ENCODE measurements at regions not wholly inside any gene's neighbourhood (a gene's known extent, or its start where the extent isn't known, plus 50 kb on each side); places are given as distances from the start of the nearest gene placed in this dataset.
"Not testable (repeated sequence)": the region's sequence is repeated elsewhere in the genome, so short reads cannot be mapped to it uniquely, and the experiment has no call there.

DNA sequence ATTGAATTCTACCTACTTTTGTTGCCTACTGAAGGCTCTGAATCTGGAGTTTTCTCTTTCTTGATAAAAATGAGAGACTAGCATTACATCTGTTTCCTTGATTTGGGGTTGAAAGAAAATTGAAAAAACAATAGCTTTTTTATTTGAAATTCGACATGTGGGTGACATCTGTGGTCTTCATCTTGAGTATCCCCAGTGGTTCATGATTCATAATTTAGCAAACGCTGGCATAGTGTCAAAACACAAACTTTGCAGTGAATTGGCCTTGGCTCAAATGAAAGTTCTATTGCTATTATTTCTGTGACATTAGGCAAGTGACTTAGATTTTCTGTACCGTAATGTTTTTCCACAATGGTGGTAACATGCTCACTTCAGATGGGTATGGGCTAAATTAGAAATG, 747.6 kb downstream of the PCDH7 start:
- Histone ChIP-seq H3K27ac (ENCODE audit: low read depth, low read length) (no peak overlapping the region), H3K27me3 (ENCODE audit: control insufficient read depth, insufficient read depth, low read length) (no peaks in the 10 kb centered on the region), H3K4me1 (ENCODE audit: control insufficient read depth, insufficient read depth, low read length) (no peaks in the 10 kb centered on the region), H3K9ac (ENCODE audit: low read length) (no peak overlapping the region), H3K9me3 (ENCODE audit: control insufficient read depth, insufficient read depth, low read depth, low read length) (no peaks in the 10 kb centered on the region), H3K36me3 (ENCODE audit: control insufficient read depth, insufficient read depth, low read length) (no peaks in the 10 kb centered on the region), H3K4me3 (ENCODE audit: low read depth, low read length) (no peak overlapping the region)

DNA sequence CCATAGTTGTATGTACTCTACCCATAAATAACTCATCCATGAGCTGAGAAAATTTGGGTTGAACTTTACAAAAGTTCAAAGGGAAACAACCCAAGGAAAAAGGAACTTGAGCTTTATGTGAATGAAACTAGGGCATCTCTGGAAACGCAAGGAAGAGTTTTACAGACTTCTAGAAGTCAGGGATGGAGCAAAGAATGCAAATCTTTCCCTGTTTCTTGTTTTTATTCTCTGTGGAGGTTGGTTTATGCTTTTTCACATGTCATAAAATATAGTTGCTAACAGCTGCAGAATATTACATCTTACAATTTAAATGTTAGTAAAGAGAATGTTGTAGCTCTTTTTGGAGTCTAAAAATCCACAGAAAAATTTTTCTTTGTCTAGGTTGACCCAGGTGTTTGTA, 754.1 kb downstream of the PCDH7 start:
- Histone ChIP-seq H3K4me1 (ENCODE audit: control insufficient read depth, insufficient read depth, low read length) (no peaks in the 10 kb centered on the region), H3K4me3 (ENCODE audit: low read depth, low read length) (no peak overlapping the region), H3K9me3 (ENCODE audit: control insufficient read depth, insufficient read depth, low read depth, low read length) (peaks cover 10% of the 10 kb centered on the region; the same call in 1 of the 2 replicates), H3K36me3 (ENCODE audit: control insufficient read depth, insufficient read depth, low read length) (no peaks in the 10 kb centered on the region), H3K9ac (ENCODE audit: low read length) (no peak overlapping the region), H3K27ac (ENCODE audit: low read depth, low read length) (no peak overlapping the region), H3K27me3 (ENCODE audit: control insufficient read depth, insufficient read depth, low read length) (no peaks in the 10 kb centered on the region)

DNA sequence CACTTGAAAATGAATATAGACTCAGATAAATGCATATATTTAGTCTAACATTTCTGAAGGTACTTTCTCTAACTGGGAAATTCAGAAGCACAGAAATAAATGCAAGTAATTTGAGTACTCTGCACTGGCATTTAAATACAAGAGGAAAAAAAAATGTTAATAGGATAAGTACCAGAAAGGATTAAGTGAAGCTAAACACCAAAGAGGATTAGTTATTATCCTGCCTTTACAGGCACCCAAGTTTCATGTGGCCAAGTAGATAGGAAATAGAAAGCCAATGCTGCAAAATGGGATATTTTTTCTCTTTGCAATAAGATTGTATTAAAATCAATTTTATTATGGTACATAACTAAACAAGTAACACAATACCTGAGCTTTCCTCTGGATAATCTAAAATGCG, 762.5 kb downstream of the PCDH7 start:
- H3K9ac ChIP-seq (ENCODE audit: low read length) = no peak overlapping the region
- no peak overlapping the region for H3K27ac ChIP-seq (ENCODE audit: low read depth, low read length)
- H3K9me3 ChIP-seq (ENCODE audit: control insufficient read depth, insufficient read depth, low read depth, low read length) = no peaks in the 10 kb centered on the region
- H3K36me3 ChIP-seq (ENCODE audit: control insufficient read depth, insufficient read depth, low read length) = no peaks in the 10 kb centered on the region
- H3K4me1 ChIP-seq (ENCODE audit: control insufficient read depth, insufficient read depth, low read length) = no peaks in the 10 kb centered on the region
- no peak overlapping the region for H3K4me3 ChIP-seq (ENCODE audit: low read depth, low read length)
- no peaks in the 10 kb centered on the region for H3K27me3 ChIP-seq (ENCODE audit: control insufficient read depth, insufficient read depth, low read length)

DNA sequence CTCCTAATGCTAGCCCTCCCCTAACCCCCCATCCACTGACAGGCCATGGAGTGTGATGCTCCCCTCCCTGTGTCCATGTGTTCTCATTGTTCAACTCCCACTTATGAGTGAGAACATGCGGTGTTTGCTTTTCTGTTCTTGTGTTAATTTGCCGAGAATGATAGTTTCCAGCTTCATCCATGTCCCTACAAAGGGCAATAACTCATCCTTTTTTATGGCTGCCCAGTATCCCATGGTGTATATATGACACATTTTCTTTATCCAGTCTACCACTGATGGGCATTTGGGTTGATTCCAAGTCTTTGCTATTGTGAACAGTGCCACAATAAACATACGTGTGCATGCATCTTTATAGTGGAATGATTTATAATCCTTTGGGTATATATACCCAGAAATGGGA, 779.0 kb downstream of the PCDH7 start:
- H3K9ac ChIP-seq (ENCODE audit: low read length); H3K36me3 ChIP-seq (ENCODE audit: control insufficient read depth, insufficient read depth, low read length); H3K4me3 ChIP-seq (ENCODE audit: low read depth, low read length); H3K27me3 ChIP-seq (ENCODE audit: control insufficient read depth, insufficient read depth, low read length); H3K27ac ChIP-seq (ENCODE audit: low read depth, low read length); H3K4me1 ChIP-seq (ENCODE audit: control insufficient read depth, insufficient read depth, low read length); H3K9me3 ChIP-seq (ENCODE audit: control insufficient read depth, insufficient read depth, low read depth, low read length): not testable (repeated sequence)

DNA sequence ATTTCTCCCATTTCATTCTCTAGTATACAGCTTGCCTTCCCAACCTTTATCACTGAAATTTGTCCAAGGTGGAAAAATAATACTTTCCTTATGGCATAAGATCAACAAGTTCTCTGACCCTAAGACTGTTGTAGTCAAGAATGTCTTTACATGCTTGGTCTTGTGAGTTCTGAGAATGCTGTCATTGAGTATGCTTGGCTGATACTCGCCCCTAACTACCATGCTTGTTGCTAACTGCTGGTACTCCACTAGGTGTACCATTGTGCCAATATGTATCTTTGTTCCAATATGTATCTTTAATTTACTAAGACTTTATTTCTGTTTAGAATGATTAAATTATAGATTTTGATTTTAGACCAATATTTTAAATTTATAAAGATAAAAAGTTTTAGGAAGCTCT, 796.4 kb downstream of the PCDH7 start:
- Histone ChIP-seq H3K36me3 (ENCODE audit: control insufficient read depth, insufficient read depth, low read length) (no peaks in the 10 kb centered on the region), H3K4me1 (ENCODE audit: control insufficient read depth, insufficient read depth, low read length) (no peaks in the 10 kb centered on the region), H3K27me3 (ENCODE audit: control insufficient read depth, insufficient read depth, low read length) (no peaks in the 10 kb centered on the region), H3K9ac (ENCODE audit: low read length) (no peak overlapping the region), H3K4me3 (ENCODE audit: low read depth, low read length) (no peak overlapping the region), H3K27ac (ENCODE audit: low read depth, low read length) (no peak overlapping the region), H3K9me3 (ENCODE audit: control insufficient read depth, insufficient read depth, low read depth, low read length) (no peaks in the 10 kb centered on the region)

DNA sequence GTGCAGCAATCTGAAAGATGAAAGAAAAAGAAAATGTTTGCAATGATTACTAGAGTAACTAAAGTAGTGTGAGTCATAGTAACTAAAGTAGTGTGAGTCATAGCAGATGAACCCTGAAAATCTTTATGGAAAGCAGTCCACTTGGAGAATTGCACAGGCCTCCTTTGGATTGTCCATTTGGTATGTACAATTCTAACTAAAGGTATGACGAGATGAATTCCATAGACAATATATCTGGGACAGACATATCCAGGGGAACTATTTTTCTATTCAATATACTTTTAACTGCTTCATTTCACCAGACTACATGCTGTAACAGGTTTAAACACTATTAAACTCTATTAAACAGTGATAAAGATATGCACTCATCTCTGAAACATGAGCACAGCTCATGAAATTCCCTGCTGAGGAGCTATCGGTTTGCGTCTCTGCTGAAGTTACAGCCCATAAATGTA, 798.7 kb downstream of the PCDH7 start:
- Histone ChIP-seq H3K27me3 (ENCODE audit: control insufficient read depth, insufficient read depth, low read length) (no peaks in the 10 kb centered on the region), H3K4me1 (ENCODE audit: control insufficient read depth, insufficient read depth, low read length) (no peaks in the 10 kb centered on the region), H3K36me3 (ENCODE audit: control insufficient read depth, insufficient read depth, low read length) (no peaks in the 10 kb centered on the region), H3K27ac (ENCODE audit: low read depth, low read length) (no peak overlapping the region), H3K9ac (ENCODE audit: low read length) (no peak overlapping the region), H3K4me3 (ENCODE audit: low read depth, low read length) (no peak overlapping the region), H3K9me3 (ENCODE audit: control insufficient read depth, insufficient read depth, low read depth, low read length) (no peaks in the 10 kb centered on the region)

DNA sequence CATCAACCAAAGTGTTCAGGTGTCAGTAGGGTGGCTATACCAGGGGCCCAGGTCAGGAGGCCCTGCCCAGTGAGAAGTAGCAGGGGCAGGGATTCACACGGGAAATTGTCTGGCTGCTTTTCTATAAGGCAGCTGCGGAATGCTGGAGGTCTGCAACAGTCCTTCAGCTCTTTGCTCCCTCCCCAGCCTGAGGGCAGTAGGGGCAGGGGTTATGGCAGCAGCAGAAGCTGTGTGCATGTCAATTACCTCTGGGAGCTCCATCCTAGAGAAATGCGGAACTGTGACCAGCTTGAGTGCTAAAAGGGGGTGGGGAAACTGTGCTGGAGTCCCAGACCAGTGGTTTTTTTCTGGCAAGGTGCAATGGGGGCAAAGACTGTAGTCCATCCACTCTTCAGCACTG, 810.4 kb downstream of the PCDH7 start:
- no peaks in the 10 kb centered on the region for H3K9me3 ChIP-seq (ENCODE audit: control insufficient read depth, insufficient read depth, low read depth, low read length)
- no peaks in the 10 kb centered on the region for H3K36me3 ChIP-seq (ENCODE audit: control insufficient read depth, insufficient read depth, low read length)
- H3K4me3 ChIP-seq (ENCODE audit: low read depth, low read length) = no peak overlapping the region
- H3K4me1 ChIP-seq (ENCODE audit: control insufficient read depth, insufficient read depth, low read length) = peaks cover 8% of the 10 kb centered on the region; the same call in 1 of the 2 replicates
- H3K9ac ChIP-seq (ENCODE audit: low read length) = no peak overlapping the region
- H3K27ac ChIP-seq (ENCODE audit: low read depth, low read length) = no peak overlapping the region
- no peaks in the 10 kb centered on the region for H3K27me3 ChIP-seq (ENCODE audit: control insufficient read depth, insufficient read depth, low read length)

DNA sequence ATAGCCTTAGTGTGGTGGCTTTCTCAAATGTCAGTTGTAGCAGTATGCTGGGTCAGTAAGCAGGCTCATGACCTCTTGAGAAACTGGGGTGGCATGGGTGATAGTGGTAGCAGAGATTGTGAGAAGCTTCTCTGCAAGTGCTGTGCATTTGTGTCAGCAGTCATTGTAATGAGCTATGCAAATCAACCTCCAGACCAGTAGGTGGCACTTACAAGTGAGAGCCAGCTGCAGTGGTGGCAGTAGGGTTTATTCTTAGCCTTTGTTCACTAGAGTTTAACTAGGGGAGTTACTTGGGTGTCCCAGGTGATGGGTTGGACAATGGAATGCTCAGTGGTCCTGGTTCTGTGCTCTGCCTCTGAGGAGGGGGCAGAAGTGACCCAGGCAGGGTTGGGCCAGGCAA, 818.7 kb downstream of the PCDH7 start:
- Histone ChIP-seq H3K36me3 (ENCODE audit: control insufficient read depth, insufficient read depth, low read length) (no peaks in the 10 kb centered on the region), H3K4me1 (ENCODE audit: control insufficient read depth, insufficient read depth, low read length) (0 out of 2 replicates have a peak, but pooled peaks cover 5% of the 10 kb centered on the region), H3K9me3 (ENCODE audit: control insufficient read depth, insufficient read depth, low read depth, low read length) (no peaks in the 10 kb centered on the region), H3K27me3 (ENCODE audit: control insufficient read depth, insufficient read depth, low read length) (no peaks in the 10 kb centered on the region), H3K4me3 (ENCODE audit: low read depth, low read length) (no peak overlapping the region), H3K27ac (ENCODE audit: low read depth, low read length) (no peak overlapping the region), H3K9ac (ENCODE audit: low read length) (no peak overlapping the region)

DNA sequence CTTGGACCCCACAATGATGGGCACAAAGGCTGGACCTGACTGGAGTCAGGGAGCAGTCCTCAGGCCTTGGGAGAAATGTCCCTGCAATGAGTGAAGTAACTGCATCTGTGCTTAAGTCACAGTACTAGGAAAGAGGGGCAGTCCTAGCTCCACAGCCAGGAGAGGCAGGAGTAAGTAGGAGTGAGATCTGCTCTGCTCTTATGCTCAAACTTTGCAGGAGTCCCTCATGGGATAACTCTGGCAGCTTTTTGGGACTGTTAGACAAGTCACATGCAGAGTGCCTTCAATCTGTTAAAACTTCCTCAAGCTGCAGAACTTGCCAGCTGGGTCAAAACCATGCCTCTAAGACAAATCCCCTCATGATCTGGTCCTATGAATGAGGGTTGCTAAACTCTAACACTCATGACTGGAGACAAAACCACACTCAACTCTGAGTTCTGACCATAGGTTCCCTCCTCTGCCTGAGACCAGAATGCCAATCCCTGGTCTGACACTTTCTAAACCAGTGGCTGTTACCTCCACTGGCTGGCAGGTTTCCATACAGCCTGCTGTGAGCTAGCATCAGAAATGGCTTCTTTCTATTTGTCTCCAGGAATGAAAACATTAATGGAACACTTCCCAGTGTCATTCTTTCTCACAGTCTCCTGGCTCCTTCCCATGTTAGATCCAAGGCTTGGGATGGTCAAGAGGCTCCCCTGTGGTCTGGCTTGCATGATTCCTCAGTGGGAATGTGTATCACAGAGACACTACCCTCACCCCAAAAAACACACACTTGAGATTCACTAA, 819.3 kb downstream of the PCDH7 start:
- Histone ChIP-seq H3K9me3 (ENCODE audit: control insufficient read depth, insufficient read depth, low read depth, low read length) (no peaks in the 10 kb centered on the region), H3K27ac (ENCODE audit: low read depth, low read length) (no peak overlapping the region), H3K9ac (ENCODE audit: low read length) (no peak overlapping the region), H3K27me3 (ENCODE audit: control insufficient read depth, insufficient read depth, low read length) (no peaks in the 10 kb centered on the region), H3K4me3 (ENCODE audit: low read depth, low read length) (no peak overlapping the region), H3K4me1 (ENCODE audit: control insufficient read depth, insufficient read depth, low read length) (0 out of 2 replicates have a peak, but pooled peaks cover 5% of the 10 kb centered on the region), H3K36me3 (ENCODE audit: control insufficient read depth, insufficient read depth, low read length) (no peaks in the 10 kb centered on the region)

DNA sequence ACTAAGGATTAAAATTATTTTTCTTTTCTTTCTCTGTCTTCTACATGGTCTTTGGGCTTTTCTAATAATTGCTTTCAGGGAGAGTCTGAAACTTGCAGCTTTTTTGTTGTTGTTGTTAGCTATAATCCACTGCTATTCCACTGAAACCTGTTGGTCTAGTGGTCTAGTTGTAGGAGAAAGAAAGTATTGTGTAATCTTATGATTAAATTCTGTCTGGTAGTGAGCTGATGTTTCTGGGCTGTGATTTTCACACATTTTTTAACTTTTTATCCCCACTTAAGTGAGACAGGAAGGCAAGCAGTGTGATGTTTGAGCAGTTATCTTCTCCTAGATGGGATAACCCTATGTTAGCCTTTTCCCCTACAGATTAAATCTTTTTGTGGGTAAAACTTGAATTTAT, 825.2 kb downstream of the PCDH7 start:
- H3K4me3 ChIP-seq (ENCODE audit: low read depth, low read length) = no peak overlapping the region

DNA sequence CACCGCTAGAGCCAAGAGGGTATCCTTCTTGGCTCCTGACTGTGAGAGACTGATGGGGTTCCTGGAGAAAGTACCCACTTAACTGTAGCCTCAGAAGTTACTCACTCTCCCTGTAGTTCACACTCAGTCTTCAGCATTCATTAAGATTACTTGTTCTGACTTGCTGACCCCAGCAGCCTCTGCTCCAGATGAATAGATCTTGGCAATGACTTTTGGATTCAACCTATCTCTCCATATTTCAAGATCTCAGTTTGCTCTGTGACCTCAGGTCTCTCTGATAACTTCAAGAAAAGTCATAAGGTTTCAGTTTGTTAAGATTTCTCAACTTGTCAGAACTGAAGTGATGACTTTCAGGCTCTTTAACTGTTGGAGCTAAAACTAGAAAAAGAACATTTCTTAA, 825.6 kb downstream of the PCDH7 start:
- Histone ChIP-seq H3K36me3 (ENCODE audit: control insufficient read depth, insufficient read depth, low read length) (no peaks in the 10 kb centered on the region), H3K9me3 (ENCODE audit: control insufficient read depth, insufficient read depth, low read depth, low read length) (no peaks in the 10 kb centered on the region), H3K4me1 (ENCODE audit: control insufficient read depth, insufficient read depth, low read length) (no peaks in the 10 kb centered on the region), H3K9ac (ENCODE audit: low read length) (no peak overlapping the region), H3K27ac (ENCODE audit: low read depth, low read length) (no peak overlapping the region), H3K27me3 (ENCODE audit: control insufficient read depth, insufficient read depth, low read length) (no peaks in the 10 kb centered on the region), H3K4me3 (ENCODE audit: low read depth, low read length) (no peak overlapping the region)

More for the DNA sequence above, 825.2 kb downstream of the PCDH7 start:
- Histone ChIP-seq H3K27me3 (ENCODE audit: control insufficient read depth, insufficient read depth, low read length) (no peaks in the 10 kb centered on the region), H3K4me1 (ENCODE audit: control insufficient read depth, insufficient read depth, low read length) (no peaks in the 10 kb centered on the region), H3K27ac (ENCODE audit: low read depth, low read length) (no peak overlapping the region), H3K9me3 (ENCODE audit: control insufficient read depth, insufficient read depth, low read depth, low read length) (no peaks in the 10 kb centered on the region), H3K9ac (ENCODE audit: low read length) (no peak overlapping the region), H3K36me3 (ENCODE audit: control insufficient read depth, insufficient read depth, low read length) (no peaks in the 10 kb centered on the region)
